Esophagus squamous epithelium (tissue), 4 donors: ENCODE measurements at regions not wholly inside any gene's neighbourhood (a gene's known extent, or its start where the extent isn't known, plus 50 kb on each side); places are given as distances from the start of the nearest gene placed in this dataset.

Experiments
- CTCF ChIP-seq, 6 experiments: fragments of 450-650 bp in 4 of 6; fragments of 200-600 bp in 2 of 6; sonication (generic) in 2 of 6; IDR thresholded peaks; one replicate each; pipeline ENCODE4 v1.5.1; 2016 to 2019; ENCODE audit warnings: antibody characterized with exemption in 6 of 6, mild to moderate bottlenecking in 4 of 6, moderate library complexity in 4 of 6
- POLR2A ChIP-seq, 4 donors: fragments of 450-650 bp; IDR thresholded peaks; one replicate each; pipeline ENCODE4 v1.6.1; 2017; ENCODE audit warnings: antibody characterized with exemption in 4 of 4, mild to moderate bottlenecking in 4 of 4, moderate library complexity in 3 of 4

GRCh38 chr9:126171641-126172040 is 155.0 kb upstream of the MVB12B start:
- TF ChIP-seq CTCF (IDR thresholded peaks at IDR 0.05) (no peak), POLR2A (IDR thresholded peaks at IDR 0.05) (no peak)
